ENCODE measurements at regions not wholly inside any gene's neighbourhood (a gene's known extent, or its start where the extent isn't known, plus 50 kb on each side); places are given as distances from the start of the nearest gene placed in this dataset.
"Not testable (repeated sequence)": the region's sequence is repeated elsewhere in the genome, so short reads cannot be mapped to it uniquely, and the experiment has no call there.

DNA sequence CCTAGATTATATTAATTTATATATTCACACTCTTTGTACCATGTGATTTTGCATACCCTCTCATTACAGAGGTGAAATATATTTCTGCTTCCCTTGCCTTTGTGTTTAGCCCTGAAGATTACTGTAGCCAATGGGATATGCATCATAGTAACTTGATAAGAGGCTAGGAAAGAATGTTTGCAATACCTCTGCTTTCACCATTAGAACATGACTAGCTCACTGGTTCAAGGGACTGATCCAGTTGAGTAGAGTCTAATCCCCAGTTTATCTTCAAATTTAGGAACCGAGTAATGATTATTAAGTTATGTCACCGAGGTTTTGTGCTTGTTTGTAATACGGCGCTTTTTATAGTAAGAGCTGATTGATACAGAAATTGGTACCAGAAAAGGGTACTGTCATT, 552.6 kb upstream of the GJE1 start:
- no peak for DNase-seq (ENCODE audit: low read depth)

DNA sequence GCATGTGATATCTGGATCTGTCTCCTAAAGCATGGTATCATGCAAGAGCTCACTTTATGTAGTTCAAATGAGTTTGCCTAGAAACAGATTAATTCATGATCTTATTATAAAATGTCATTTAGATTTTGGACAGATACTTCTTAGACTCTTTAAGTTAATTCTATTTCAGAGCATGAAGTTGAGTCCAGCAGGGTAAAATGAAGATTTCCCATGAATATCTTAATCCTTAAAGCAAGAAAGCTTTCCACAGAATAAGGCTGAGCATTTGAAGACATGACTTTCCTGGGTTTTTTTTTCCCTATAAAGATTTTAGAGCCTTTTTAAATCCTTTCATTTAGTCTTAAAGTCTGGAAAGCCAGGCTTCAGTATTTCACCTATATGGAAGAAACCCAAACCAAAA, 556.0 kb upstream of the GJE1 start:
- no peak for DNase-seq (ENCODE audit: low read depth)

DNA sequence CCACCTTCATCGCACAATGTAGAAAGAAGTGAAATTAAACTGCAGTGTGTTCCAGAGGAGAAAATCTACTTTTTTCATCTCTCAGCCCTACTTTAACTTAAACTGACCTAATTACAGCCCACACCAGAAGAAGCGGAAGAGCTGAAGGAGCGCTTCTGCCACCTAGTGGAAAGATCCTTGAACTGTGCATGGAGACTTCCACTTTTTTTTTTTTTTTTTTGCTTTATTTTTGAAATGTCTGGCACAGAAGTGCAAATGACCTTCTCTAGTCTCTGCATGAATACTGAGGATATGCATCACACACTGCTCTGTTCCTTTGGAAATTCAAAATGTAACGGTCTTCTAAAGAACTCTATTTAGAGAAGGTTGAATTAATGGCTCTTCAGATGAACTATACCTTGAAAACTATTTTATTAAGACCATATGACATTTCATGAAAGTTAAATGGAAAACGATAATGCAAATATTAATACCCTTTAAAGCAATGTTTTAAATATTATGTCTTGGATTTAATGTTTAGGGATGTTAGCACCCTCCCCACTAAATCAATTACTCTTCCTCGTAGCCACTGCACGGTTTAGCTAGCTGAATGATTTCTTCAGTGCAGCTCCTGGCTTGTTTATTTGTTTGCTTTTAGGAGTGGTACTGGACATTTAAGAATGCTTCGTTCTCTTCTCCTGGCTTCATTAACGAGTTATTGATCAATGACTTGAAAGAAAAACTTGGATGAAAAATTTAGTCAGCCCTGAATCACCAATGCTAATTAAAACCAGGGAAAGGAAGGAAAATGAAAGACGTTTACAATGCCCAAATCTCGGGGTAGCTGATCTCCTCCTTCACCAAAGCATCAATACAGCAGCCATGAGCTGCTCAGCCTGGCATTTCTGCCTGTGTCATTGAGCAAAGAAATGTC, 569.6 kb upstream of the GJE1 start:
- DNase-seq (ENCODE audit: low read depth), result peak; percentile 20

DNA sequence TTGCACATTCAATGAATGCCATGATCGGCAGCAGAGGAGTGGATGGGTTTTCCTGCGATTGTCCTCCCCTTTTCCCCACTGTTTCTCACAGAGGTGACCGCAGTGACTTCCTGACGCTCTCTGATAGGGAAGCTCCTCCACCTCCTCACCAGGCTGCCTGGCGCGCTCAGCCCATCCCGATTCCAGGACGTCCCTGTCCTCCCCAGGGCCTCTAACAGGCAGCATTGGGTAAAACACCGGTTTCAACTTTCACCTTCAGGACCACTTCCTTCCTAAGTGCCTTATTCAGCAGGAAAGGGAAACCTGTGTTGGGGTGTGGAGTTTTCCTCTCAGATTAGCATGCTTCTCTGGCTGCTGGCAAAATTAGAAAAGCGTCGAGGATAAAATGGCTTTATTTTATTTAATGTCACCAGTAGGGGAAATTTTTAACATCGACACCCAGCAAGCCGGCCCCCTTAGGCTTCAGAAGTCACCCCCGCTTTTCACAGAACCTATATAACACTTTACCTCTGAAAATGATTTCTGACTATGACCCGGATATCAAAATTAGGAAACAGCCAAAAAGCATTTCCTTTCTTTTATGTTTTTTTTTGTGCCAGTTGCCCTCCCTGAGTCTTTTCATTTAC, 570.4 kb upstream of the GJE1 start:
- DNase-seq (ENCODE audit: low read depth), result no peak

DNA sequence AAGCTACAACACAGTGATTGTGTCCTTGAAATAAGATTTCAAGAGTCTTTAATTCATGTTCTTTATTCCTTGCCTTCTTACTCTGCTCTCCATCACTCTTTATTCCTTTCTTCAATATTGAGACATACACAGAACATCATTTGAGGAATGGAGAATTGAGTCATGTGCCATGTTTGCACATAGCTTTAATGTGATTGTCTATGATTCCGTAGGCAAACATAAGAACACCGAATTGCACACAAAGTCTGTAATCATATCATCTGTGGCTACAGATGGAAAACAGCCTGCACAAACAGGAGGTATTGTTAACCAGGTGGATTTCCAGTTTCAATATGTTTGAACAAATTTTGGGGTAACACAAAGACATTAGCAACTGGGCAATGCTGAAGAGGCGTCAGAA, 571.6 kb upstream of the GJE1 start:
- no peak for DNase-seq (ENCODE audit: low read depth)

DNA sequence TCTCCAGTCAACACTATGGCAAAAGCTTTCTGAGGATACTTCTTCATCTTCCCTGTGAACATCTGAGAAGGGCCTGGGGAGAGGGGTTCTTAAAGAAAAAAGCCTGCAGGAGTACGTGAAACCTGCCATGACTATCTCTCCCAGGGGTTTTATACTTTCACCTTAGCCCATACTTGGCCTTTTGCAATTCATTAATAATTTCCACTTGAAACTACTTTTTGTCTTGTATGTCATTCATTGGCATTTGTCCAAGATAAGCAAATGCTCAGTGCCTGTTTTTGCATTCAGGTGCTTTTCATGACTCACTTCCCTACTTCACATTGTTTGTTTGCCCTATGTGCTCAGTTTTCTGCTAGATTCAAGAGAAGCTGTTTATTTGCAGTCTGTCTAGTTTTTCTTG, 580.3 kb upstream of the GJE1 start:
- no peak for DNase-seq (ENCODE audit: low read depth)

DNA sequence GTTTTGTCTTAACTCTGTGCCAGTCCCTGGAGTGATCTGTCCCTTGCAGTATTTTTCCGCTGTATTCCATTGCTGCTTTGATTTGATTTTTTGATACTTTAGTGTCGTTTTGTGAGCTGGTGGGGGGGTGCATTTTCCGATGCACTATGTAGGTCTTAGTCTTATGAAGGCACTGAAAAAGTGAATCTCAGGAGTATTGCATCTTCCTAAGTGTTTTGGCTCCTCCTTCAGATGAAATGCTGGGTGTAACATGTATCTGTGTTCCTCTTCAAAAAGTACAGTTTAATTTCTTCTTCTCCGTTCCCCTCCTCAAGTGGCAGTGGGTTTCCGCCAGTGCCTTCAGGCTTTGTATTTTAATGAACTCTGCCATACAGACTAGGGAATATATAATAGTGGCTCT, 580.7 kb upstream of the GJE1 start:
- no peak for DNase-seq (ENCODE audit: low read depth)

DNA sequence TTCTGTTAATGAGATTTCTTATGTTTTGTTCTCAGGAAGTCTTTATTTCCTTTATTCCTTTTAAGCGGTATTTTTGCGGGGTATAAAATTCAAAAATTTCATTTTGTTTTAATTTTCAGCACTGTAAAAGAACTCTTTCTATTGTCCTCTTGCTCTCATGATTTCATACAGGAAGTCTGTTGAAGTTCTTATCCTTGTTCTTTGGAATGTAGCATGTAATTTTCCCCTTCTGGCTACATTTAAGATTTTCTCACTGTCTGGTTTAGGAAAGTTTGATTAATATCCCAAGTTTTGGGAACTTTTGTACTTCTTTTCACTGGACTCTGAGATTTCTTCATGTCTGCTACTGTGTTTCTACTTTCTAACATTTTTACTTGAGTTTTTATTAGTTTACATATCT, 581.4 kb upstream of the GJE1 start:
- no peak for DNase-seq (ENCODE audit: low read depth)

DNA sequence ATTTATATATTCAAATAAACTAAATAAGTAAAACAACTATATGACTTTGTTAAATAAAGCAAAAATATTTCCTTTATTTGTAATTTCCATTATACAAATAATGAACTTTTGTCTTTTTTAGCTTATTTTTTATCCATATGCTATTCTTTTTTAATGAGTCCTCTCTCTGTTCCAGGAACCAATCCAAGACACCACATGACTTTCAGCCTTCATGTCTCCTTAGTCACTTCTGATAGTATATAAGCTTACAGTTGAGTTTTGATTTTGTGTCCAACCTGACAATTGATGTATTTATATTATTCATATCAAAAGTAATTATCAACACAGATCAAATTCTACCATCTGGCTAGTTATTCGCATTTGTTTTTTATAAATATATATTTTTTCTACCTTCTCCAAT, 582.3 kb upstream of the GJE1 start:
- no peak for DNase-seq (ENCODE audit: low read depth)

DNA sequence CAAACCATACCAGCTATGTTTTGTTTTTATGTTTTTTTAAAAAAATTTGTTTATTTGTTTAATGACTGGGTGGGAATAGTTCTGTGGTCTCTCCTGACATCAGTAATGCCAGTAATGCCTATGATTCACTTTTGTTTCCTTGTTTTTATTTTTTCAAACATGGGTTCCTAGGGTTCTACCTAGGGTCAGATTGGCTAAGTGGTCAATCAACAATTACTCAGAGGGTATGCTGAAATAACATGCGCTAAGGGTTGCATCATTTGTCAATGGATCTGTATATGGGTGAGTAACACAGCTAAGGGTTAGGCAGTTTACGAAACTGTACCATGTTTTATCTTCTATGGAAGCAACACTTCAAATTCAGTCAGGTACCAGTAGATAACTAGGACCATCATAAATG, 583.8 kb upstream of the GJE1 start:
- DNase-seq (ENCODE audit: low read depth), result no peak

DNA sequence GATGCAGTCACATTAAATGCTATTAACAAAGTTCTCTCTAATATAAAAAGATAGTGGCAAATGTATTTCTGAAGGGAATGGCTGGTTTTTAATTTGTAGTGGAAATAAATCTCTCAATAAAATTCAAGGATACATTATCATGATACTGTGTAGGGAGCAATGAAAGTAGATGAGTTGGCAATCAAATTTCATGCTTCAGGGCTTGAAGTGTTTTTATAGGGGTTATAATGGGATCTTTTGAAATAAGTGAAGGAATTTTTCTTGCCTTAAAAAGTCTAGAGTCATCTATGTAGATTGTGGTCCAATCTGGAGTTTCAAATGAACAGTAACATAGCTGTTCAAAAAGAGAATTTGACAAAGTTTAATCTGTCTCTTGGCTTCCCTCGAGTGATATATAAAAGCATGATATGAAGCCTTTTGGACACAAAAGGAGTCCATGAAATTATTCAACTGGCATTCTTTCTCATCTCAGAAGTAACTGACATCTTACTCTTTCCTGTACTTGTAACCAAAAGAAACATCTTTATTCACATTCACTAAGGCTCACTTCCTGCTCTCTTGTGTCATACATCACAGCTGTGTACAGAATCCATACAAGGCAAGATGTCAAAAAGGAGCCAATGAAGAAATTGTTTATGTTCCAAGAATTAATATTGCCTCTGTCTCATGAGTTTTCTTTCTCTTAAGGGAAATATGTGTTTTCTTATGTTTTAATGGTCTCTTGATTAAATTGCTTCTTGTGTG, 591.0 kb upstream of the GJE1 start:
- no peak for DNase-seq (ENCODE audit: low read depth)

DNA sequence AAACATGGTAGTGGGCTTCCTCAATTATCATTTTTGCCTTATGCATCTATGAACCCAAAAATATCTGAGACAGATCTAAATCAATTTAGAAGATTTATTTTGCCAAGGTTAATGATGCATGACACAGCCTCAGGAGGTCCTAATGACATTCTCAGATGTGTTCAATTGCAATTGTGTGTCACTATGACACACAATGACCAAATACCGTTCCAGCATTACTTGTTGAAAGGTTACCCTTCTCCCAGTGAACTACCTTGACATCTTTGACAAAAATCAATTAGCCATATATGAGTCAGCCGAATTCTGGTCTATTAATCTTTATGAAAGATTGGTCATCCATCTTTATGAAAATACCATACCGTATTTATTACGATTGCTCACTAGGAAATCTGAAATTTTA, 592.5 kb upstream of the GJE1 start:
- no peak for DNase-seq (ENCODE audit: low read depth)

DNA sequence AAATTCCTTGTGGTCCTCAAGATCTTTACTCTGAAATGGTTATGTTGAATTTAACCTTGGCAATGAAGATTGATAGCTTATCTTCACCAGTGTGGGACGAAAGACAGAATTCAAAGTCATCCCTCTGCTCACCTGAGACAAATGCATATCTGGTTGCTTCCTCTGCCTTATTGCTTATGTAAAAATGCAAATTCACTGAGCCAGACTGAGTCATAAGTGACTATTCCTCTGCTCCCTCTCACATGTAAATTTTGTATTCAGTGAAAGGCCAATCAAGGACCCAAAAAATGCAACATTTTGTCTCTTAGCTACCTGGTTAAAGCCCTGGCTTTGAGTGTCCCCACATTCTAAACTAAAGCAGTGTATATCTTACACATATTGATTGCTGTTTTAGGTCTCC, 593.1 kb upstream of the GJE1 start:
- DNase-seq (ENCODE audit: low read depth), result no peak

DNA sequence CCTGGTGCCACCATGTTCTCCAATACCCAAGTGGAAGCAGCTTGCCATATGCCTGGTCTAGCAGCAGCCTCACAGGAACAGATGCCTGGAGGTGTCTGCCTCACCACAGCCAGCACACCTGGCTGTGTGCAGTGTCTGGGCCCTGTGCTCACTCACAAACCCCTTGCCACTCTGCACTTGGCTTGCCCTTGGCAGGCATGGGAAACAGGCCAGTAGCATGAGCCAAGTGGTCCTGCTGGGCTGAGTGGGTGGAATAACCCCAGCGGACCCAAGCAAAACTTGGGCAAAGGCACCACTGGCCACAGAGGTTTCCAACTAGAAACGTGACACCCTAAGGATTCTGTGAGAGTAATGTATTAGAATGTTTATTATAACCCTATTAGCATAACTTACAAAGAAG, 600.5 kb upstream of the GJE1 start:
- DNase-seq (ENCODE audit: low read depth), result no peak

DNA sequence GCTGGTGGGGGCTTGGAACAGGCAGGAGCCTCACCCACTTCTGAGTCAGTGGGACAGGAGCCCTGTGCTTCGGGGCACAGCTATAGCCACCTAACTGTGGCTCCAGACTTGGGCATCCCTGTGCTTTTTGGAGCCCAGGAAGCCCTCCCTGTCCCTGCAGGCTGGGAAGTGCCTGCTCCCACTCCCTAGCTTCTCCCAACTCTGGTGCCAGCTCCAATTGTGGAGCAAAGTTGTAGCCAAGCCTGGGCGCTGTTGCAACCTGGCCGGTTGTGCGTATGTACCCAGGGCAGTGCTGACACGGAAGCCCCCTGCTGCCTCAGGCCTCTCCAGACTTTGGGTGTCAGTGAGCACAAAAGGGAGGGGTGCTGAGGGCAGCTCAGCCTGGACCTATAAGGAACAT, 601.7 kb upstream of the GJE1 start:
- no peak for DNase-seq (ENCODE audit: low read depth)

DNA sequence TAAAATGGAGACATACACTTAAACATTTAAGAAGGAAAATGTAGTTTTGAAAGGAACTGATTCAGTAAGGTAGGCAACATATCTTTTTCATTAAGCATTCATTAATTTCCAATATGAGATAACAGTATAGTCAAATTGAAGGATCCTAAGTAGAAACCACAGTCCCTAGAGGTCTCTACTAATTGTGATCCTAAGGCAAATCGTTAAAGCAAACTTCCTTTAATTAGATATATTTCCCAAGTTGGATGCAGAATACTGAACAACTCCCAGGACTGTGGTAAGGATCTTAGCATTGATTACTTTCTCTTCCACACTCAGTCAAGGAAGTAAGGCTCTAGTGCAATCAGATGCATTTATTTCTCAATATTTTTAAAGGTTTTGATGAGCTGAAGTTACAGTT, 604.1 kb upstream of the GJE1 start:
- DNase-seq (ENCODE audit: low read depth), result no peak

DNA sequence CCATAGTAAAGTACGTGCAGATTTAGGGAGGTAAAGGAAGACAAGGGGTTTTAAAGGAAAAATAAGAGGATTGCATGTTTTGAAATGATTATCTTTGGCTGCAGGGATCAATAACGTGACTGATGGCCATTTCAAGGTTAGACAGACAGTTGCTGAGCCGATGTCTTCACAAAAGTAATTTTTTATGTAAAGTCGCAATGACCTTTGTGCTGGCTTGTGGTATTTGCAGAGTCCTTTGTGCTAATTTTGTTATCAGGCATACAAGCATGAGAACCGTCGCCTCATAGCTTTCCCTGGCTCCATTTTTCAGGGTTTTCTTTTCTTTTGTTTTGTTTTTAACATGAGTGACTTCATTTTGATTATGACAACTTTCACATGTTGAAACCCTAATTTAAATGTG, 605.7 kb upstream of the GJE1 start:
- DNase-seq (ENCODE audit: low read depth), result no peak

DNA sequence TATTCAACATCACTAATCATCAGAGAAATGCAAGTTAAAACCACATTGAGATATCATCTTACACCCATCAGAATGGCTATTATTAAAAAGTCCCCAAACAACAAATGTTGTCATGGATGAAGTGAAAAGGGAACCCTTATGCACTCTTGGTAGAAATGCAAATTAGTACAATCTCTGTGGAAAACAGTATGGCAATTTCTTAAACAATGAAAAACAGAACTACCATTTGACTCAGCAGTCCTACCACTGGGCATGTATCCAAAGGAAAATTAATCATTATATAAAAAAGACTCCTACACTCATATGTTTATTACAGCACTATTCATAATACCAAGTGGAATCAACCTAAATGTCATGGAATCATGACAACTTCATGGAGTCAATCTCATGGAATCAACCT, 611.3 kb upstream of the GJE1 start:
- DNase-seq (ENCODE audit: low read depth), result no peak

DNA sequence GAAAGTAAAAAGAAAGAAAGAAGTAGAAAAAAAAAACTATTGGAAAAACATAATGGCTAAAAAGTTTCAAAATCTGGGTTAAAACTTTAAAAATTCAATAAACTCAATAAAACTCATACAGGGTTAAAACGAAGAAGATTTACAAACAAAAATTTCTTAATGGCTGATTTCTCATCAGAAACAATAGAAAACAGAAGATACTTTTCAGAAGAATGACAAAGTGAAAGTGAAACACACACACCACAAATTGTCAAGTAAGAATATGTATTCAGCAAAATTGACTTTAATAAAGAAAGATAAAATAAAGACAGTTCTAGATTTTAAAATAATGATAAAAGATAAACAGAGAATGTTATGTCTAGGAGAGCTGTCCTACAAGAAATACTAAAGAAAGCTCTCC, 618.9 kb upstream of the GJE1 start:
- DNase-seq (ENCODE audit: low read depth), result no peak

DNA sequence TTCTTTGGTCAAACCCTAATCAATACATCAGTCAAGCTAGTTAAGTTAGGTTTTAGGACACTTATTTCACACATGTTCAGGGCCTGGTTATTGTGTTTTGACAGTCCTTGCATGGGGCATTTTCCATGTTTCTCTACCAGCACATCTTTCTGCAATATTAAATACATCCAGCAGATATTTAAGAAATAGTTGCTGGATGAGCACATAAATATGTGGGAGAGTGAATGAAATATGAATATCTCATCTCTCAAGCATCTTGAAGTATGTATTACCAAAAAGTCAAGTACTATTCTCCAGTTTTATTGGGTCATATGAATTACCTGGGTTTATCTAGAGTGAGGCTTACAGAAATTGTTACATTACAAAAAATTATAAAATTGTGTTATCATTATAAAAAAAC, 621.9 kb upstream of the GJE1 start:
- DNase-seq (ENCODE audit: low read depth), result no peak

DNA sequence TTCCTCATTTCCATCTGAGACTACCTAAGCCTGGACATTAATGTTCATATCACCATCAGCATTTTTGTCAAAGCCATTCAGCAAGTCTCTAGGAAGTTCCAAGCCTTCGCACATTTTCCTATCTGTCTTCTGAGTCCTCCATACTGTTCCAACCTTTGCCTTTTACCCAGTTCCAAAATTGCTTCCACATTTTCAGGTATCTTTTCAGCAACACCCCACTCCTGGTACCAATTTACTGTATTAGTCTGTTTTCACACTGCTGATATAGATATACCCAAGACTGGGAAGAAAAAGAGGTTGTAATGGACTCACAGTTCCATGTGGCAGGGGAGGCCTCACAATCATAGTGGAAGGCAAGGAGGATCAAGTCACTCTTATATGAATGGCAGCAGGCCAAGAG, 626.7 kb upstream of the GJE1 start:
- not testable (repeated sequence) for DNase-seq (ENCODE audit: low read depth)

DNA sequence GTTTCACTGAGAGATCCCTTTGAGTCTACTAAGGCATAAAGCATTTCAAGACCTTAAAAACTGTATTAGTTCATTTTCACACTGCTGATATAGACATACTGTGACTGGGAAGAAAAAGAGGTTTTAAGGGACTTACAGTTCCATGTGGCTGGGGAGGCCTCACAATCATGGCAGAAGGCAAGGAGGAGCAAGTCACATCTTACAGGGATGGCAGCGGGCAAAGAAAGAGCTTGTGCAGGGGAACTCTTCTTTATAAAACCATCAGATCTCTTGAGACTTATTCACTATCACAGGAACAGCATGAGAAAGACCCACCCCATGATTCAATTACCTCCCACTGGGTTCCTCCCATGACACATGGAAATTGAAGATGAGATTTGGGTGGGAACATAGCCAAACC, 628.4 kb upstream of the GJE1 start:
- DNase-seq (ENCODE audit: low read depth), result not testable (repeated sequence)

DNA sequence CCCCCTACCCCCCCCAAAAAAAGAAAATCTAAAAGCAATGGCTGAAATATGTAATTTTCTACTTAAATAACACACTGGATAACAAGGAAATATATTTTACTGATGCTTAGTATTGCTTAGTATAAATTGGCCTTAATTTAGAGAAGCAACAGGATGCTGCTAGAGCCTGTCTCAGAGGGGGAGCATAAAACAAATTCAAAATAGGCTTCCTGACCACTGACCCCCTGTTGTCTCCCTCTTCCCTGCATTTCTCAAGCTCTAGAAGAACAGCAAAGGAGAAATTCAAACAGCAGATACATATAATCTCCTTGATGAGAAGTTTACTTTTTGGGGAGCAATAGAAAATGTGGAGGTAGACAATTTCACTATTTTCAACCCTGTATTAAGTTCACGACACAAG, 631.1 kb upstream of the GJE1 start:
- no peak for DNase-seq (ENCODE audit: low read depth)

Data from T-helper 22 cell (primary cell).